GM12864 (cell line): ENCODE measurements at regions not wholly inside any gene's neighbourhood (a gene's known extent, or its start where the extent isn't known, plus 50 kb on each side); places are given as distances from the start of the nearest gene placed in this dataset.

ENCODE experiments used
- DNase-seq: peaks from one replicate; pipeline ENCODE4 v3.0.0-alpha.2; 2011; ENCODE audit warnings: low read depth
- H3K4me3 ChIP-seq: 2 replicates; pipeline ENCODE4 v1.5.1; 2011; ENCODE audit warnings: mild to moderate bottlenecking, low read depth, low read length, control low read depth
- TF ChIP-seq, protein P1 (sequence below): IDR thresholded peaks from 2 replicates; pipeline ENCODE4 v1.5.1; 2011; ENCODE audit warnings: low read depth, mild to moderate bottlenecking, moderate library complexity, low read length, control low read depth, inconsistent platforms; ENCODE audit errors: missing control alignments

DNA sequence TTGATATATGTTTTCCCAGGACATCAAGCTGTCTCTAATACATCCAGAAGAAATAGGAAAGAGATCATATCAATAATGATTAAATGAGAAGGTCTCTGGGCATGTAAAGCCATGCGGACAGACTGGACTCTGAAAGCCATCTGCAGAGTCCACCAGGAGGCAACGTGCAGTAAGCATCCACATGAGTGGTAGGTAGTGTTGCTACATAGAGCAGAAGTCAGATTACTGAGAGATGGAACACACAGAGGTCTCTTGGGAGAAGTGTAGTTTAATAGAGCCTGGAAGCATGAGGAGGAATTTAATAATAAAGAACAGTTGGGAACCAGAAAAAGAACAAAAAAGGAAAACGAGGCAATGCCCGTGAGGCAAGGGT lies 758.1 kb upstream of the DDX18 start:
- H3K4me3 ChIP-seq = no peak overlapping the region
- TF ChIP-seq, protein P1, sequence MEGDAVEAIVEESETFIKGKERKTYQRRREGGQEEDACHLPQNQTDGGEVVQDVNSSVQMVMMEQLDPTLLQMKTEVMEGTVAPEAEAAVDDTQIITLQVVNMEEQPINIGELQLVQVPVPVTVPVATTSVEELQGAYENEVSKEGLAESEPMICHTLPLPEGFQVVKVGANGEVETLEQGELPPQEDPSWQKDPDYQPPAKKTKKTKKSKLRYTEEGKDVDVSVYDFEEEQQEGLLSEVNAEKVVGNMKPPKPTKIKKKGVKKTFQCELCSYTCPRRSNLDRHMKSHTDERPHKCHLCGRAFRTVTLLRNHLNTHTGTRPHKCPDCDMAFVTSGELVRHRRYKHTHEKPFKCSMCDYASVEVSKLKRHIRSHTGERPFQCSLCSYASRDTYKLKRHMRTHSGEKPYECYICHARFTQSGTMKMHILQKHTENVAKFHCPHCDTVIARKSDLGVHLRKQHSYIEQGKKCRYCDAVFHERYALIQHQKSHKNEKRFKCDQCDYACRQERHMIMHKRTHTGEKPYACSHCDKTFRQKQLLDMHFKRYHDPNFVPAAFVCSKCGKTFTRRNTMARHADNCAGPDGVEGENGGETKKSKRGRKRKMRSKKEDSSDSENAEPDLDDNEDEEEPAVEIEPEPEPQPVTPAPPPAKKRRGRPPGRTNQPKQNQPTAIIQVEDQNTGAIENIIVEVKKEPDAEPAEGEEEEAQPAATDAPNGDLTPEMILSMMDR = no peak
- DNase-seq = no peak

DNA sequence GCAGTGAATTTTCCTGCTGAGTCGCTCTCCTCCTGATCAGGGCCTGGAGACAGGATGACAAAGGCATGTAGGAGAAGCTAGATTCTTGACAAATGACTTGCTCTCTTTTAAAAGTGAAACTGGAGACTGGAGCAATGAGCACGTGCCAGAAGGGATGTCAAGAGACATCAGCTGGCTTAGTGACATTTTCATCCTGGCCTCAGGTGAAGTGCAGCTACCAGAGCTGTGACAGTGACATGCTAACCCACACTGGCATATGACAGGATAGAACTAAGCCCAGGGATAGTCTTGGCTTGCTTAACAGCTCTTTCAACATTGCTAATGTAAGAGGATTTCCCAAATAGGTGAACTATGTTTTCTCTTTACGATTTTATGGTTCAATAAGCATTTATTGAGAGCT lies 757.5 kb upstream of the DDX18 start:
- DNase-seq = no peak
- TF ChIP-seq, protein P1 = no peak
- H3K4me3 ChIP-seq = no peak overlapping the region

DNA sequence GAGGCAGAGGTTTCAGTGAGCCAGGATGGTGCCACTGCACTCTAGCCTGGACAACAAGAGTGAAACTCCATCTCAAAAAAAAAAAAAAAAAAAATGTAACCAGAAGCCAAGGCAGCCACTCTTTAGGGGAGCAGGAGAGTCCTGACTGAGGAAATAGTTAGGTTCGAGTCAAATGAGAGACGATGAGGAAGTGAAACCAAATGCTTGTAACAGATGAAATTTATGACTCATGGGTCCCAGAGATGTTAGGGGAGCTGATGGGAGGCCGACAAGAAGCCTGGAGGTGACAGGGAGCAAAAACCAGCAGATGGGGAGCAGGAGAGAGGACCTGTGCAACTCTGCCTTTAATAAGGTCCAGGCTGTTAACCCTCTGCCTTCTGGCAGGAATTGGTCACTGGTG lies 756.1 kb upstream of the DDX18 start:
- TF ChIP-seq, protein P1 = no peak
- no peak overlapping the region for H3K4me3 ChIP-seq
- DNase-seq = no peak

DNA sequence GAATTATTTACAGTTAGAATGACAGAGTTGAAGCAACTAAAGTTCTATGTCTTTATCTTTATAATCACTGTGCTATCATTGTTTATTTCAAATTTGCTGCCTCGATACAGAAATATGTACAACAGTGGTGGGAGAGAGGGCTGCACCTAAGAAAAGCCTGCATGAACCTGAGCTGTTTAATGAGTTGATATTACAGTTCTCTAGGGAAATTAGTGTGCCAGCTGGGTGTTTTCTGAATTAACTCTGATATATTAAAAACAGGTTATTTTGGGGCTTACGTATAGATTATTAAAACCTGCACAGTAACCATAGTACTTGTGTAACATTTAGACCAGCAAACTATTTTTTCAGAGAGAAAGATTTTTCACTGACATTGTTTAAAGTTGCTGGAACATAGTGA lies 750.5 kb upstream of the DDX18 start:
- H3K4me3 ChIP-seq = no peak overlapping the region
- TF ChIP-seq, protein P1 = no peak
- DNase-seq = no peak

DNA sequence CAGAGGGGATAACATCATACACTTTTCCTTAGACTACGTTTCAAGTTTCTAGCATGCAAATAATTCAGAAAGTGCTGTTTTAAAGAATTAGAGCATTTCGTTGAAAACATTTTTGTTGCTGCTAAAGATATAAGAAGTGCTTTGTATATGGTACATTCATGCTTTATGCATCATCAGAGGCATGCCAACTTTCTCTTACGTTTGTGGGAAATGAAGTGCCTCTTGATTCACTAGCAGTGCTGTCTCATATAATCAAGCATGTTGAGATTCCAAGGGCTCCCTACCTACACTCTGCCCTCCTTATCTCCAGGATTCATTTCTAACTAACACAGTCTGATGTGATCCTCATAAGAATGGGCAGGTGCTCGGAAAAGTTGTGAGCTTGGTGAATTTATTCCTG lies 748.6 kb upstream of the DDX18 start:
- H3K4me3 ChIP-seq = no peak overlapping the region
- DNase-seq = no peak

DNA sequence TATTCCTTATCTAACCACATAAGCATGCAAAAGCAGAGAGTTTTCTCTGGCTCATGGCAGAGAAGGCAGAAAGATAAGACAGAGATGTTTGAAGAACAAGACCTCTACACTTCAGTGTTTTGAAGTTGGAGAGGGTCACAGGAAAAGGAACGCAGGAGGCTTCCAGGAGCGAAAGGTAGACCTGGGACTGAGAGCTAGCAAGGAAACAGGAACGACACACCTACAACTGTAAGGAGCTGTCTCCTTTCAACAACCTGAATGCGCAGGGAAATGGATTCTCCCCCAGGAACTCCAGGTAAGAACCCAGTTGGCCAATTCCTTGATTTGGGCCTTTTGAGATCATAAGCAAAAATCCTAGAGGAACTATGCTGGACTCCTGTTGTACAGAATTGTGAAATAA lies 746.6 kb upstream of the DDX18 start:
- TF ChIP-seq, protein P1 = no peak
- no peak overlapping the region for H3K4me3 ChIP-seq
- DNase-seq = no peak

More for the DNA sequence above, 748.6 kb upstream of the DDX18 start:
- TF ChIP-seq, protein P1 = no peak

DNA sequence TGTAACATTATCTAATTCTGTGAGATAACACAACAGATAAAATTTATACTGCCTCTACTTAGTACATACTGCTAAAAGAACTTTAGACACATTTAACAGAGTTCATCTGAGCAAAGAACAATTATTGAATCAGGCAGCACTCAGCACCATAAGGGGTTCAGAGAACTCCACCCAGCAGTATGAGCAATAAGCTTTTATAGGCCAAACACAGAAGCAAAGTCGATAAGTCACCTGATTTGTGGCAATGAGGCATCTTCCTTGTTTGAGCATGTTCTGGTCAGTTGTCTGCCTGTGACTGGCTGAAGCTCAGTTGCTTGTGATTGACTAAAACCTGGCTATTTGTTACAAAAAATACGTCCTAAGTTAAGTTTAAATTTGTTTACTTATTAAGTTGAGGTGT lies 746.1 kb upstream of the DDX18 start:
- DNase-seq = no peak
- no peak overlapping the region for H3K4me3 ChIP-seq
- TF ChIP-seq, protein P1 = no peak
